HG02840 (cell line): ENCODE measurements at regions not wholly inside any gene's neighbourhood (a gene's known extent, or its start where the extent isn't known, plus 50 kb on each side); places are given as distances from the start of the nearest gene placed in this dataset.
"Not testable (repeated sequence)": the region's sequence is repeated elsewhere in the genome, so short reads cannot be mapped to it uniquely, and the experiment has no call there.

Experiments
- ATAC-seq: cut with Tn5 transposase; IDR thresholded peaks from one replicate; pipeline ENCODE4 v1.9.1; 2021; ENCODE audit warnings: mild to moderate bottlenecking, moderate library complexity, moderate number of reproducible peaks; ENCODE audit not compliant: unreplicated experiment, low FRiP score

- no peak for ATAC-seq
These were observed 568.7 kb upstream of the ADAMTS16 start for GRCh38 chr5:4571248-4571948.

DNA sequence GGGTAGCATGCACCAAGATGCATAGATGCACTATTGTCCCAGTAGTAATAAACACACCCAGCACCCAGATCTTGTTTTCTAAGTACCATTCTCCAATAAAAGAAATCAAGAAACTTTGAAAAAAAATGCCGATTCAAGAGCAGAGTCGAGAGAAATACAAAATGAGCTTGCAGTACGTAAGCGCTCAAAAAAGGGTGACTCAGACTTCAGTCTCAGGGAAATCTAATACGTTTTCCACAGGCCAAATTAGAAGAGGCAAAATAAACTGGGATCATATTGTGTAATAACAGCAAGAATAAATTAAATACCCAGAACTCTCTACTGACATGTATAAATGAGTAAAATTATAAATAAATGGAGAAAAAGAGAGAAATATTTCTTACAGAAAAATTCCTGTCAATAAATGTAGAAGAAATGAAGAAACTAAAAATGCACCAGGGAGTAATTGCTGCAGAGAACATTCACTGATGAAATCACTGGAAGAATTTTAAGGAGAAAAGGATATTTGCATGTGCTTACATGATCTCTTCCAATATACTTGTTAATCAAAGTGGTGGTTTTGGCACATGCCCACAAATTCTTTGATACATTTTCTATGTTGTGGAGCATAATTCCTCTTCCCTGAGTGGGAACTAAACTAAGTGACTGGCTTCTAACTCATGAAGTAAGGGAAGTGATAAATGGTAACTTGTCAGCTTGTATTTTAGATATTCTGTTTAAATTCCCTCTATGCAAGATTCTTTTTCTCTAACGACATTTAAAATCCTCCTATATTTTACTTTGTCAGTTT, 567.6 kb upstream of the ADAMTS16 start:
- ATAC-seq: no peak

DNA sequence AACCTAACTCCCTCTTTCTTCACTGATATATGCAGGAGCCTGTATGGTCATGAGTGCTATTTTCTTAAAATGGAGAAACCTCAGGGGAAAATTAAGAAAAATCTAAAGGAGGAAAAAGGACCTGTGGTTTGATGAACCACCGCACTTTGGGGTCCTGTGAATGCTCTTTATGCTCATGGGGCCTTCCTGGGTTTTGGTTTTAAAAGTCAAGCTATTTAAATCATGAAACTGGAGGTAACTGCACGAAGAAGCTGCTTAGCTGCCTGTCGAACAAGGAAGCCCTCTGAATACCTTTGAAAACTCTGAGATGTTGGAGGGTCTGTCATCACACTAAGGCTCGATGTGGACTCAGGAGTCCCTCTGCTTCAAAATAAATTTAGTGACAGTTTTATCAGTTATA, 564.5 kb upstream of the ADAMTS16 start:
- no peak for ATAC-seq

- ATAC-seq: no peak
These were observed 563.9 kb upstream of the ADAMTS16 start for GRCh38 chr5:4576161-4576748.

GRCh38 chr5:4576908-4577307, 563.2 kb upstream of the ADAMTS16 start:
- no peak for ATAC-seq

DNA sequence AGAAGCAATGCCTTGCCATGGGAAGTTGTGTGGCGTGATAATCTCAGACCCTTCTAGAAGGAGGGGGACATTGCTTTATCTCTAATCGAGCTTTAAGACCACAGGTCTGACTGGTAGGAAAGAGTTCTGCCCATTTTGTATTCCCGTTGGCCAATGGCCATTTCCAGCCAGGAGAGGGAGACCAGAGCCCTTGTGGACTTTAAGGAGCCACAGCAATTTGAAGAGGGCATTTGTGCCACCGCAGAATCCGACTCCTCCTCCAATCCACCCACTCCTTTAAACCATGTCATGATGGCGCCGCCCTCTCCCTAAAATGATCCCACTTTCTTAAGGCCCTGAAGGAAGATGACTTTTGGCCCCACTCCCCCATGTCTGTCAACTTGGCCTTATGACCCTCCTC, 560.5 kb upstream of the ADAMTS16 start:
- no peak for ATAC-seq

GRCh38 chr5:4580772-4581171, 559.4 kb upstream of the ADAMTS16 start:
- no peak for ATAC-seq

- no peak for ATAC-seq
These were observed 558.8 kb upstream of the ADAMTS16 start for GRCh38 chr5:4581289-4581688.

DNA sequence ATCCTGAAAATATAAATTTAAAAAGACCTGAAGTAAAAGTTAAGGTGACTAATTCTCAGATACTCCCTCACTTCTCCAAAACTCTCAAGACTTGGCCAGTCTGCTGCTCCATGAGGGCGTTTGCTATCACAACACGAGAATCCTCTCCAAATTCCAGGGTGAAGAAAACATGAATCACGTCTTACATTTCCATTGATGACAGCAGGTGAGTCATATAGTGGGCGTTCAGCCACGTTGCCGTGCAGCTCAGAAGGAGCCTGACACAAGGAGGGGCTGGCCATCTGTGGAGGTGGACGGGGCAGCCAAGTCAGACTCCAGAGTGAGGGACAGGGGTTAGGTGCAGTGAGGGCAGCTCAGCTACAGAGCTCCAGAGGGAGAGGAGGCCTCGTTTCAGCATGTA, 555.1 kb upstream of the ADAMTS16 start:
- no peak for ATAC-seq

- no peak for ATAC-seq
These were observed 526.7 kb upstream of the ADAMTS16 start for GRCh38 chr5:4613440-4613839.

DNA sequence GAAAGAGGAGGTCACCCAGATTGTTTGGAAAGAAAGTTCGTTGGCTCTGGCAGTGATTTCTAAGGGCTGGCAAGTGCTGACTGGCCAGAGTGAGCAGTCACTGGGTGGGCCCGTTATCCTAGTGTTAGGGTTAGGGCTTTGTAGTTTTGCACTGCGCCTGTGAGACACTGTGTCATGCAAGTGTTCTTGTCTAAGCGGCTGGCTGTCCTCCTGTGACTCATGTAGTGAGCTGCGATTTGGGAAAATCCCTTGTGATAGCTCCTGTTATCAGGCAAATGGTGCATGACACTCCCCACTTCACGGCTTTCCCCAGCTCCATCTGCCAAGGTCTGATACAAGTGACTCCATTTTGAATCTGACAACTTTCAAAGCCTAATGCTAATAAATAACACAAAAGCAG, 526.0 kb upstream of the ADAMTS16 start:
- no peak for ATAC-seq

DNA sequence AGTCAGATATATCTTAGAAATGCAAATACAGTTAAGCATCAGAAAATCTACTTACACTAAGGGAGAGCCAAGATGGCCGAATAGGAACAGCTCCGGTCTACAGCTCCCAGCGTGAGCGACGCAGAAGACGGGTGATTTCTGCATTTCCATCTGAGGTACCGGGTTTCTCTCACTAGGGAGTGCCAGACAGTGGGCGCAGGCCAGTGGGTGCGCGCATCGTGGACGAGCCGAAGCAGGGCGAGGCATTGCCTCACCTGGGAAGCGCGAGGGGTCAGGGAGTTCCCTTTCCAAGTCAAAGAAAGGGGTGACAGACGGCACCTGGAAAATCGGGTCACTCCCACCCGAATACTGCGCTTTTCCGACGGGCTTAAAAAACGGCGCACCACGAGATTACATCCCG, 524.8 kb upstream of the ADAMTS16 start:
- not testable (repeated sequence) for ATAC-seq

DNA sequence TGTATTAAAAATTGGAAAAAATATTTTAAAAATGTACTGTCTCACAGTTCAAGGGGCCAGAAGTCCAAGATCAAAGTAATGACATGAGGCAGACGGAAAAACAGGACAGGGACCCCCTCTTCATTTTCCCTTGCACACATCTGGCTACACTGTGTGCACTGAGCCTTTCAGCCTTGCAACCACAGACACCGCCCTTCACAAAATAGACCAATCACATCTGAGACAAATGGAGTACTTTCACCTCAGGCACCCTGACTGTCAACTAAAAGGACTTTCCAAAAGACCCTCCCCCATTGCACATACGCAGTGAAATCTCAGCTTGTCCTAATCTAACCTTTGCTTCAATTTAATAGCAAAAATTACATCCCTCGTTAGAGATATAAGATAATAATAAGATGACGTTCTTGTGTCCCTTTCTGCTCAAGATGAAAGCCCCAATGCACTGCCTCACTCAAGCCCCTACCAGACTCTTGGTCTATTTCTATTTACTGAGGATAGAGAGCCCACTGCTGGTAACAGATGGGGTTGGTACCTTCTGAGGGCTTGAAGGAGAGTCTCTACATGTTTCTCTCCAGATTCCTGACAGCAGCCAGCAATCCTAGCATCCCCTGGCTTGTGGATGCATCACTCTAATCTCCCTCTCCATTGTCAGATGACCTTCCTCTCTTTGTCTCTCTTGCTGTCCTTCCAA, 514.8 kb upstream of the ADAMTS16 start:
- no peak for ATAC-seq

DNA sequence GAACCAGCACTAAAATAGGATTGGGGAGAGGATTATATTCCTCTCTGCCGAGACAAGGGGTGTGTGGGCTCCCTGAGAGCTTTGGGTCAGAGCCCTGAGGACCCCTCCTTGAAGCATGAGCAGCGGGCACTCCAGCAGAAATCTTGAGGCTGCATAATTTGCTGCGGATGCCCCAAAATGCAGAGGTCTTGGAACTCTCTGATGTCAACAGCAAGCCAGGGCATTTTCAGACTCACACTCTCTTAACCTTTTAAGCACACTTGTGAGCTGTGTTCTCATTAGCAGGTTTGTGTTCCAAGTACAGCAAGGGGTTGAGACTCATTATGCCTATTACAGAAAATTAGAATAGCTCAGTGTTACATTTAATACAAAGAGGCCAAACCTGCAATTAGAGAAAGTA, 513.0 kb upstream of the ADAMTS16 start:
- ATAC-seq: no peak

- ATAC-seq: no peak
These were observed 512.2 kb upstream of the ADAMTS16 start for GRCh38 chr5:4627929-4628328.

DNA sequence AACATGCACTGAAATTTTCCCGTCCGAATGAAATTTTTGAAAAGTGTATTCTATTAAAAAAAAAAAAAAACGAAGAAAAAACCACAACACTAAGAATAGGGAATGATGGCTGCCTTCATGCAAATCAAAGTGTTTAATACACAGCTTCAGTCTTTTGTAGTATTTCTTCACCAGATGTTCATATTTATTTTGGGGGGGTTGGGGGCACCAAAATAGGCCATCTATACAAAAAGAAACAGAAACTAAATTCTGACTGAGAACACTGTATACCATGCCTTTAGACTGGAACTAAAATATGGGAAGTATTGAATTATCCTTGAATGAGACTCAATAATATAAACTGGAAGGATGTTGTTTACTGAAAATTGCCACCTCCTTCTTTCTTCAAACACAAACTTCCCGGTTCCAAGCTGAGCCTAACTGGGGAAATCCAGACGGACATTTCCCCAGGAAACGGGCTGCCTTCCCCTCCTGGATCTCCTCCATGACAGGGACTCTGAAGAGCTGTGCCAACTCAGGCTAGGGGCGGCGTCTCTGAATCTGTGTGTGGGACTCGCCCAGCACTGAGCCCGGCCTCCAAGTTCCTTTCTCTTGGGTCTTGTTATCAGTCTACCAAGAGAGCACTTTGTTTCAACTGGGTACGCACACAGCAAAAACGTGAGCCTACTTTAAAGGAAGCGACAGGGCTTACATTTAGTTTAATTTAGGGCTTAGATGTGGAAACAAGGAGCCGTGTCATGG, 511.3 kb upstream of the ADAMTS16 start:
- ATAC-seq: no peak

- no peak for ATAC-seq
These were observed 510.1 kb upstream of the ADAMTS16 start for GRCh38 chr5:4630031-4630430.

DNA sequence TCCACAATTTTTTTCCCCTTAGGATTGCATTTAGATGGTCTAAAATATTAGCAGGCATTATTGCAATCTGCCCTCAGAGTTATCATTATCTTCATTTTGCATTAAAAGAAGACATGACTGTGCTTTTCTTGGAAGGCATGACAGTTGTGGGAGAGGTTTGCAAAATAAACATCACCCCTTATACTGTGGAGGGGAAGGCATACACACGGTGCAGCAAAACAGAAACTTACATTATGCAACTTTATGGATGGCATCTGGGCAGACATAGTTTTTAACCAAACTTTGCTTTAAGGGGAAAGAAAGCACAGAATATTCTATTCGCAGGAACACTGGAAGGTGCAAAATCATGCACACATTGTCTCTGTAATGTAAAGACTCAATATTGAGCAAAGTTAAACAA, 505.8 kb upstream of the ADAMTS16 start:
- no peak for ATAC-seq

- ATAC-seq: no peak
These were observed 503.8 kb upstream of the ADAMTS16 start for GRCh38 chr5:4636378-4636777.

GRCh38 chr5:4639946-4640345, 500.2 kb upstream of the ADAMTS16 start:
- ATAC-seq: no peak
